Activated naive CD8-positive, alpha-beta T cell (primary cell): ENCODE measurements at regions not wholly inside any gene's neighbourhood (a gene's known extent, or its start where the extent isn't known, plus 50 kb on each side); places are given as distances from the start of the nearest gene placed in this dataset.

Source experiments
- H3K27ac Mint-ChIP-seq: one replicate; pipeline ENCODE4 v1.8.0; 2021; ENCODE audit warnings: mixed read lengths
- H3K27me3 Mint-ChIP-seq: one replicate; pipeline ENCODE4 v1.8.0; 2021; ENCODE audit warnings: mixed read lengths
- H3K36me3 Mint-ChIP-seq: one replicate; pipeline ENCODE4 v1.8.0; 2021; ENCODE audit warnings: mixed read lengths
- H3K4me1 Mint-ChIP-seq: one replicate; pipeline ENCODE4 v1.8.0; 2021; ENCODE audit warnings: low read depth, mixed read lengths
- H3K4me3 Mint-ChIP-seq: one replicate; pipeline ENCODE4 v1.8.0; 2021; ENCODE audit warnings: mild to moderate bottlenecking, mixed read lengths
- H3K9me3 Mint-ChIP-seq: one replicate; pipeline ENCODE4 v1.8.0; 2021; ENCODE audit warnings: low read depth, mixed read lengths

DNA sequence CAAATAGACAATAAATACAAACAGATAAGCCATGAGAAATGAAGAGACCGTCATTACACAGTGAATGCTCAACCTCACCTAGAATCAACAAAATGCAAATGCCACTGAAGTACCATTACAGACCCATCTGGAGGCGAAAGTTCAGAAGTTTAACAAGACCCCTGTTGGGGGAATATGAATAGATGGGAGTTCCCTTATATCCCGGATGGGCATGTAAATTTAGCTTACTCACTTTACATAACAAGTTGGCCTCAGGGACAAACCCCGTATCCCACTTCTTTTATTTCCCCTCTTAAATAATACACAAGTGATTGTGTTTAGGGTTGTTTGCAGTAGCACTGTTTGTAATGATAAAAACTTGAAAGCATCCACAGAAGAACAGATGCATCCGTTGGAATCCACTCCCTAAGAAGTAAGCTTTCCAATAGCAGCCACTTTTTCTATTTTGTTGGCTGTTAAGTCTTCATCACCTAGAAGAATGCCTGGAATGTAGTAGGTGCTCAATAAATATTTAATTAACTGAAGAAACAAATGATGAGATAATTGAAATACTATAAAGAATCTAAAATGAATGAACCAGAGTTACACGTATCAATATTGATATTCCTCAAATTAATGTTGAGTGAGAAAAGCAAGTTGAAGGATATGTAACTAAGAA, 1076.3 kb upstream of the TENM3 start:
- Mint-ChIP-seq H3K27ac (no peak overlapping the region), H3K27me3 (peaks cover 2% of the 10 kb centered on the region), H3K4me3 (no peak overlapping the region), H3K4me1 (no peaks in the 10 kb centered on the region), H3K9me3 (peaks cover 4% of the 10 kb centered on the region), H3K36me3 (no peaks in the 10 kb centered on the region)

DNA sequence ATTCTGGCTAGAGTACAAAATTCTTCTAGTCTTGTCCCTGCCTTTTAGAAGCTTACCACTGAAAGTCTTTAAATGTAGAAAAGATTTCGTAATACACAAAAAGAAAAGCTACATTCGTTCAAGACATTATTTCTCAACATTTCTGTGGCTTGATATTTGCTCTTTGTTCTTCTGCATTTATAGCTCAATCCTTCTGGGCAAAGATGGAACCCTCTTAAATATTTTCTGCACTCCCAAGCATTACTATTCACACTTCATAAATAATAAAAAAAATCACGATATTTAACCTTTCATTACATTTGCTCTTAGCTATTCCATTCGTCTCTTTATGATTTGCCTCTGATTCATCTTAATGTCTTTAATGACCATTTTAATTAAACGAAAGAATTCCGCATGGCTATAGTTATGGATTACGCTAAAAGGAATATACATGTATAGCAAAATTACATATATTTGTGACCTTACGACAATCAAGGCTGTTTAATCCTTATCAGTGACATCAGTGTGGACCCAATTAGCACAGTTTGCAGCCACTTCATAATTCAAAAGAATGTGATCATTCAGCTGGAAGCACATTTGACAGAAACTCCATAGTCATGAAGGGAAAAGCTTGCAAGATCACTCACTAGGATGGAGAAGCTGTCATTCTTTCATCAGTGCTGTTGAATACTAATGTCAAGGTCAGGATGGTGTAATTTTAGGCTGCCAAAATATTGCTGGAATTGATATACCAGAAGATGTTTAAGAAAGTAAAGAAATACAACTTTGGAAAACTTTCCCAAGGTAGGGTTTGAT, 1075.0 kb upstream of the TENM3 start:
- peaks cover 4% of the 10 kb centered on the region for H3K9me3 Mint-ChIP-seq

DNA sequence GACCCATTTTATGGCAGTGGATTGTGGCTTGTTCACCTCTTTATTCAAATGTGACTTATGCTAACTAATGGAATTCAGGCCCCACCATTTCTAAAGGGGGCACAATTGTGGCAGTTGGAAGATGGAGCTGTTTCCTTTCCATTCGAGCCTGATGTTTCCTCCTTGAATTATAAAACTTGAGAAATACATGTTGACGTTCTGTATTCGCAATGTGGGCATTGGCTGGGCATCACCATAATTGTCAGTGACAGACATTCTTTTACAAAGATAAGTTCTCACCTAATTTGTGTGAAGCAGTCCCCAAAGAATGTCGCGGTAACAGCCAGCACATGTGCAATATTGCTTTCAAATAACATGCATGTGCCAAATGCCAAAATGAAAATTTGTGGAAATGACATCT, 1070.2 kb upstream of the TENM3 start:
- no peak overlapping the region for H3K27ac Mint-ChIP-seq
- H3K9me3 Mint-ChIP-seq = peaks cover 6% of the 10 kb centered on the region
- no peaks in the 10 kb centered on the region for H3K27me3 Mint-ChIP-seq
- no peak overlapping the region for H3K4me3 Mint-ChIP-seq
- no peaks in the 10 kb centered on the region for H3K36me3 Mint-ChIP-seq
- no peaks in the 10 kb centered on the region for H3K4me1 Mint-ChIP-seq

More for the DNA sequence above, 1075.0 kb upstream of the TENM3 start:
- no peaks in the 10 kb centered on the region for H3K27me3 Mint-ChIP-seq
- H3K4me3 Mint-ChIP-seq = no peak overlapping the region
- no peak overlapping the region for H3K27ac Mint-ChIP-seq
- no peaks in the 10 kb centered on the region for H3K4me1 Mint-ChIP-seq
- H3K36me3 Mint-ChIP-seq = no peaks in the 10 kb centered on the region

DNA sequence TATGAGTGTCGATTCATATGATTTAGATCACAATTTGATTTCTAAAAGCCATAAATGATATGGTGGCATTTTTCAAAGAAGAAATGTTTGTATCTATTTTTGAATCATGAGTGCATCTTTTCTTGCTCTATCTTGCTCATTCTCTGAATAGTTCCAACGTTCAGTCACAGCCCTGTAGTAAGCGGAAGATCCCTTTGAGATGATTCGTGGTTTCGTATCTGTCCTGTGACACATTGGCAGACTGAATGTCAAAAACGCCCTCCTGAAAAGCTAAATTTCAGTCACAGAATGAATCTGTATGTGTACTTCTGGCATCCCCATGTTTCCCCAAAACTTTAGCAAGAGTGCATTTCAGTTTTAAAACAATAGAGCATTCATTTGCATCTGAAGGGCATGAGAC, 1066.9 kb upstream of the TENM3 start:
- Mint-ChIP-seq H3K36me3 (no peaks in the 10 kb centered on the region), H3K4me3 (no peak overlapping the region), H3K9me3 (peaks cover 3% of the 10 kb centered on the region), H3K27ac (no peak overlapping the region), H3K4me1 (no peaks in the 10 kb centered on the region), H3K27me3 (no peaks in the 10 kb centered on the region)

DNA sequence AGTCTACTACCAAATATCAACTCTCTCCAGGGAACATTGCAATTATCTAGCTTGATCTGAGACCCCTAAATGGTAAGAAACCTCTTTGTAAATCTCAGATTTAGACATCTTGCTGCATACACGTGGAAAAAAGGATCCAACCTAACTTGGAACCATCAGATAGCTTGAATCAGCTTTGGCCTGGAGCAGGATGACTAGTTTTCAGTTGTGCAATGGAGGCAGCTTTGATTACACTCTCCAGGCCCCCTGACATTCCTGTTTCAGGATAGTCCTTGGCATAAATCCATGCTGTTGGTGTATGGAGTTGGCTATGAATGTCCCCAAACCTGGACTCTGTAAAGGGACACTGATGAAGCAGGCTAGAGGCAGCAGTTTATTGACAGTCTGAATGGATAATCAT, 1061.9 kb upstream of the TENM3 start:
- Mint-ChIP-seq H3K27me3 (no peaks in the 10 kb centered on the region), H3K4me3 (no peak overlapping the region), H3K27ac (no peak overlapping the region), H3K4me1 (no peaks in the 10 kb centered on the region), H3K36me3 (no peaks in the 10 kb centered on the region), H3K9me3 (no peaks in the 10 kb centered on the region)

DNA sequence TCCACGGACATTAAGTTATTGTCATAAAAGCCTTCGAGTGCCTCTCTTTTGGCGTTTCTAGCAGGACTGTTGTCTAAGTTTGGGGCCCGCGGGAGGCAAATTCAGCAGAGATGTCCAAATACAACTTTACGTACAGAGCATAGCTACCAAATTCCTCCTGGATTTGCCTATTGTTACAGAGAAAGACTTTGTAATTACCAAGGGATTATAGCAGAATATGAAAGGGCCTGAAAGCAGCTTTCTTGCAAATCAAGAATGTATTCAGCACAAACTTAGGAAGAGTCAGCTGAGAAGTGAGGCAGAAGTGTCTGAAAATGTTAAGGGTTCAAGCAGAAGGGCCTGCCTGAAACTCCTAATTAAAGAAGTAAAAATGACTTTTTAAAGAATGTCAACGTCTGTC, 1053.5 kb upstream of the TENM3 start:
- H3K4me3 Mint-ChIP-seq = no peak overlapping the region
- H3K36me3 Mint-ChIP-seq = no peaks in the 10 kb centered on the region
- no peaks in the 10 kb centered on the region for H3K4me1 Mint-ChIP-seq
- no peaks in the 10 kb centered on the region for H3K9me3 Mint-ChIP-seq
- H3K27ac Mint-ChIP-seq = no peak overlapping the region
- no peaks in the 10 kb centered on the region for H3K27me3 Mint-ChIP-seq

DNA sequence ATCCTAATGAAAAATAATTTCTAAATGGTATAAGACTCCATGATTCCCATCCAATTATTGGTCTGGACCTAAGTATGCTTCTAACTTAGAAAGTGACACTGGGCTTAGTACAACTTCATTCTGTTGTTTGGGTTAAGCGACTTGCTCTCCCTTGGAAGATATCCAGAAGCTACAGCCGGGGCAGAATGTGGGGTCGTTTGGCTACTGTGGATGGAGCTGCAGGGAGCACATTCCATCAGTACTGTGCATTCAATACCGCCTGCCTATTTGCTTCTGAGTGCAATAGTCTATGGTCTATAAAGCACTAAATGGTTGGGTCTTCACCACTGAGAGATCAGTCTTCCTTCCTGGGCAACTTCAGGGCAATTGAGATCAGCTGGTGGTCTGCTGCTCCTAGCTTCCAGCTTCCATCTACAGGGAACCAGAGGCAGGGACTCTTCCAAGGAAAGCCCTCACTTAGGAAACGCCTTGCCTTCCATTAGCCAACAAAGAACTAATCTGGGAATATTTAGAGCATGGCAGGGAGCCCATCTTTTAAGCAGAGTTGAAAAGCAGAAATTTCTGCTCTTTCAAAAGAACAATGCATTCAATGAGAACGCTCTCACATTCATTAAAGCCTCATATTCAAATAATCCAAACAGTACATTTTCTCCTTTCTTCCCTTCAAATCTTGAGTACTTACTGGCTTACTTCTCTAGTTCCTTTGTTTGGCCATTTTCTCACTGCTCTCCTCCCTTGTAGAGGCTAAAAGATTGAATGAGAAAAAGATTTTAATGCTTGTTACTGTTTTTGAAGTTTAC, 1049.9 kb upstream of the TENM3 start:
- no peaks in the 10 kb centered on the region for H3K4me1 Mint-ChIP-seq
- H3K9me3 Mint-ChIP-seq = no peaks in the 10 kb centered on the region
- H3K27ac Mint-ChIP-seq = no peak overlapping the region
- no peak overlapping the region for H3K4me3 Mint-ChIP-seq
- no peaks in the 10 kb centered on the region for H3K36me3 Mint-ChIP-seq
- H3K27me3 Mint-ChIP-seq = no peaks in the 10 kb centered on the region

DNA sequence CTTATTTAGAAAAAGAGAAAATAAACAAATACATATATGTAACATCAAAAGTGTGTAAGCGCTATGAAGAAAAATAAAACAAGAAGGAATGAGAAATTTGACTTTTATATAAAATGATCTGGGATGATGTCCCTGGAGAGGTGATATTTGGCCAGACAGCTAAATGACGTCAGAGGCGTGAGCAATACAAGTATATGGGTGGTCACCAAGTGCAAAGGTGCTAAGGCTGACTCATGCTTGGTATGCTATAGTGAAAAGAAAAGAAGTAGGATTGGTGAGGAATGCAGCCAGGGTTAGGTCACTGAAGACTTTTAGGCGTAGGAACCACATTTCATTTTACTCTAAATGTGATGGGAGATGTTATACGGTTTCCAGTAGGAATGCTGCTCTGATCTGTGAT, 1049.1 kb upstream of the TENM3 start:
- no peaks in the 10 kb centered on the region for H3K27me3 Mint-ChIP-seq
- no peak overlapping the region for H3K4me3 Mint-ChIP-seq
- no peaks in the 10 kb centered on the region for H3K4me1 Mint-ChIP-seq
- no peaks in the 10 kb centered on the region for H3K36me3 Mint-ChIP-seq
- no peaks in the 10 kb centered on the region for H3K9me3 Mint-ChIP-seq
- H3K27ac Mint-ChIP-seq = no peak overlapping the region

DNA sequence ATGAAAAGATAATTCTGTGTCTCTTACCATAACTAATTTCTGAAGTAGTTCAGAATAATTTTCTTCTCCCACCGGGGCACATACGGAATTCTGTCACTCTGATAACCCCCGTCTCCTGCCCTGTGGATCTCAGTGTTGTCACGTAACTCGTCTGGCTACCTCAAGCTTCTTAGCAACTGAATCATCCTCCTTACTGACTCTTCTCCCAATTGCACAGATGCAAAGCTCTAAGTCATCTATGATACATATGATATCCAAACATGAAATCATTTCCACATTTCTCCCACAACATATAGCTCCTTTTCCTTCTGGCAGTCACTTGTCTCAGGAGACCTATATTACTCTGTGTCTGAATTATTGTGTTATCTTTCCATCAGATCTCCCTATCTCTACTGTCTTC, 1043.1 kb upstream of the TENM3 start:
- Mint-ChIP-seq H3K4me3 (no peak overlapping the region), H3K27me3 (peaks cover 1% of the 10 kb centered on the region), H3K4me1 (no peaks in the 10 kb centered on the region), H3K9me3 (peaks cover 4% of the 10 kb centered on the region), H3K36me3 (no peaks in the 10 kb centered on the region), H3K27ac (no peak overlapping the region)

DNA sequence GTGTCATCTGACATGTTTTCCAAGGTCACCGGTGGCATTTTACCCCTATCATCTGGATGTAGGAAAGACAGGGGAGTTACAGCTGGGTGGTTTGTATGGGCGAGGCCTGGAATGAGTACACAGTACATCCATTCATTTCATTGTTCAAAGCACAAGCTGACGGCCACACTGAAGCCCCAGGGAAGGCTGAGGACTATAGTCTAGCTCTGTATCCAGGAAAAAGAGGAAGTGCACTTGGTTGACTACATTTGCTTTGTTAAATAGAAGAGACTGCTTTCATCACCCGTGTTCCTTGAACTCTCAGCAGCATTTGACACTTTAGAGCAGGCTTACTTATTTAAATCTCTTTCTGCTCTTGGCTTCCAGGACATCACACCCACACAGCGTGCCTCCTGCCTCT, 1041.0 kb upstream of the TENM3 start:
- H3K9me3 Mint-ChIP-seq = peaks cover 4% of the 10 kb centered on the region
- H3K27me3 Mint-ChIP-seq = peaks cover 1% of the 10 kb centered on the region
- no peak overlapping the region for H3K4me3 Mint-ChIP-seq
- H3K27ac Mint-ChIP-seq = no peak overlapping the region
- H3K36me3 Mint-ChIP-seq = no peaks in the 10 kb centered on the region
- H3K4me1 Mint-ChIP-seq = no peaks in the 10 kb centered on the region

DNA sequence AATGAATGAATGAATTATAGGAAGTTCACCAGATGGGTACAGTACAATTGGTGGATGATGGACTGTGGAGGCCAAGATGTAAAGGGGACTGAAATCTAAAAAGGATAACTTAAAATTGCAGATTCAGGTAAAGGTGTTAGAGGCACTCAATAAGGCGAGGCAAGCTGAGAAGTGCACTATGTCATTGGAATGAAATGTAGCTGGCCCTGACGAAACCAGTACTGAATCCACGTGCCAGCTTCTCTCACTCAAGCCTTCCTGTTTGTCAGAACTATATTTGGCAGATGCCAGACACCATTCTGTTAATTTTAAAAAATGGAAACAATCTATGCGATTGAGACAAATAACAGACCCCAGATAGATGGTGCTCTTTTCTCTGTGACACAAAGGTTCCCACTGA, 1039.1 kb upstream of the TENM3 start:
- no peak overlapping the region for H3K4me3 Mint-ChIP-seq
- H3K4me1 Mint-ChIP-seq = no peaks in the 10 kb centered on the region
- H3K27me3 Mint-ChIP-seq = peaks cover 1% of the 10 kb centered on the region
- H3K9me3 Mint-ChIP-seq = peaks cover 4% of the 10 kb centered on the region
- no peak overlapping the region for H3K27ac Mint-ChIP-seq
- H3K36me3 Mint-ChIP-seq = no peaks in the 10 kb centered on the region

DNA sequence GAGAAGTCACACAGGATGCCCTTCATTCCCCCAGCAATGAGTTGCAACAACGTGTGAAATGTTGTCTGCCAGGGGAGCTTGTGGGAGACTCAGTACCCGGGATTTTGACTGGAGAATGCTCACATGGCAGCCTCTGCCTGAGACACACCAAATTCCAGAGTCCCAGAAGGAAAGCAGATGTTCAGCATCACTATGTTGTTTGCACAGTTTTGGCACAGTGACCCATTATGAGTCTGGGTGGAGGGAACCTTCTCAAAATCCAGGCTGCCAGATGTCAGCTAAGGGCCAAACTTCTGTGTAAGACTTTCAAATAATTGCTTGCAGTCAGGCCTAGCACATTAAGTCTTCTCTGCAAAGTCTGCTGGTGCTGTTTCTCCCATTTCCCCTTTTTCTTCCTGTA, 1029.7 kb upstream of the TENM3 start:
- no peaks in the 10 kb centered on the region for H3K36me3 Mint-ChIP-seq
- no peak overlapping the region for H3K27ac Mint-ChIP-seq
- H3K9me3 Mint-ChIP-seq = no peaks in the 10 kb centered on the region
- no peaks in the 10 kb centered on the region for H3K27me3 Mint-ChIP-seq
- no peaks in the 10 kb centered on the region for H3K4me1 Mint-ChIP-seq
- H3K4me3 Mint-ChIP-seq = no peak overlapping the region

DNA sequence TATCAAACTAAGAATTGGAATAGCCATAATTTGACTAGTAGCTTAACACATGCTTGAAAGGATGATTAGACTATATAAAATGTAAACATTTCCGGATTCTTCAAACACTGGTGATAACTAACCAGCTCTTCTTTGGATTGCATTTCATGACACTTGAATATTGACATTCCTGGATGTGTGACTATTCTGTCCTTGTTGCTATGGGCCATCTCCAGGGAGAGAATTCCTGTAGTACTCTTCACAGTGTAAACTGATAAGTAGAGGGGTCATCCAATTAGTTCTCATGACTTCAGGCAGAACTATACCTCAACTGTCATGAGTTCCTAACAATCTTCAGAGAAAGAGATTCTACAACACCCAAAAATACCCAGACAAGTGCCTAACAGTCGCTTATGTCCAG, 1026.7 kb upstream of the TENM3 start:
- Mint-ChIP-seq H3K4me1 (no peaks in the 10 kb centered on the region), H3K27ac (no peak overlapping the region)

DNA sequence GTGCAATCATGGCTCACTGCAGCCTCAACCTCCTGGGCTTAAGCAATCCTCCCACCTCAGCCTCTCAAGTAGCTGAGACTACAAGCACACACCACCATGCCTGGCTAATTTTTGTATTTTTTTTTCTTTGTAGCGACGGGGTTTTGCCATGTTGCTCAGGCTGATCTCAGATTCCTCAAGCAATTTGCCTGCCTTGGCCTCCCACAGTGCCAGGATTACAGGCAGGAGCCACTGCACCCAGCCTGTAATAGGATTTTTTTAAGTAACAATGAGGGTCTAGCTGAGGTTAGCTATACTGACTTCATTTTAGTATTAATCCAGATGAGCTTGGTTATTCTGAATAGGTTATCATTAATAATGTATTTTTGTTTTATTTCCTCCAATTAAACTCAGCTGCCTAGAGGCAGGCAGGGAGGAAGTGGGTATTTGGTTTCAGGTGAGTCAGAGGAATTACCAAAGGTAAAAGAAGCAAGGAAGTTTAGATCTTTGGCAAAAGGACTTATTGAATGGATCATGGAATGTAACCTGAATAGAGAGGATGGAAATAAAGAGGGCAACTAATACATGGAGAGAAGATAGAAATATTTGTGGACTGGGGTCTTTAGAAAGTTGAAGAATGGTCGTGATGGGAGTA, 1023.3 kb upstream of the TENM3 start:
- no peaks in the 10 kb centered on the region for H3K36me3 Mint-ChIP-seq
- H3K9me3 Mint-ChIP-seq = no peaks in the 10 kb centered on the region
- no peak overlapping the region for H3K27ac Mint-ChIP-seq

More for the DNA sequence above, 1026.7 kb upstream of the TENM3 start:
- Mint-ChIP-seq H3K4me3 (no peak overlapping the region), H3K9me3 (no peaks in the 10 kb centered on the region), H3K36me3 (no peaks in the 10 kb centered on the region), H3K27me3 (no peaks in the 10 kb centered on the region)

DNA sequence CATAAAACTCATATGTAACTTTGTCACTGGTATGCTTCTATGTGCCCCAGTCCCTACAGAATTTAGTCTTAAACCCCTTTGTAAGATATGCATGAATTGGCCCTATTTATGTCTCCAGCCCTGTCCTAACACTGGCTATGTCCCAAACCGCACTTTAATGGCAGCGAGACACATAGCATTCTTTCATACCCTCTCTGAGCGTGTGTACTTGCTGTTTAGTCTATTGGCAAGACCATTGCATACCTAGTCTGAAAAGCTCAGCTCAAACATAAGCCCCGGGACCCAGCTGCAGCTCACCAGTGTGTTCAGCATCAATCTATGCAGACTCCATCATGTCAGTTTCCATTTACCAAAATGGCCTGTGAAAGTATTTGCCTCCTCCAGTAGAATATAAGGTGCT, 1018.4 kb upstream of the TENM3 start:
- no peak overlapping the region for H3K27ac Mint-ChIP-seq
- H3K27me3 Mint-ChIP-seq = no peaks in the 10 kb centered on the region
- no peaks in the 10 kb centered on the region for H3K36me3 Mint-ChIP-seq
- H3K4me1 Mint-ChIP-seq = no peaks in the 10 kb centered on the region
- no peaks in the 10 kb centered on the region for H3K9me3 Mint-ChIP-seq
- H3K4me3 Mint-ChIP-seq = no peak overlapping the region

More for the DNA sequence above, 1023.3 kb upstream of the TENM3 start:
- Mint-ChIP-seq H3K27me3 (no peaks in the 10 kb centered on the region), H3K4me1 (no peaks in the 10 kb centered on the region), H3K4me3 (no peak overlapping the region)
